Activated CD8-positive, alpha-beta T cell treated with anti-CD3 and anti-CD28 coated beads, Interleukin-2, amount 10 ng/mL, durations not matched to agents 7 days and 5 days (primary cell): ENCODE measurements at regions not wholly inside any gene's neighbourhood (a gene's known extent, or its start where the extent isn't known, plus 50 kb on each side); places are given as distances from the start of the nearest gene placed in this dataset.

Experiments
- ATAC-seq: fragments of 150-1000 bp; cut with Tn5 transposase; one replicate; pipeline ENCODE4 v1.10.0; 2021; ENCODE audit warnings: moderate library complexity
- CTCF ChIA-PET: fragments of 350-600 bp; sonication (Branson Sonifier 250); formaldehyde crosslinking; loops from one replicate; lab custom pipeline; 2021; ENCODE audit warnings: antibody characterized with exemption; lab: Charles Lee
- POLR2A ChIA-PET: fragments of 350-600 bp; sonication (Branson Sonifier 250); formaldehyde crosslinking; loops from one replicate; lab custom pipeline; 2021; ENCODE audit warnings: antibody characterized with exemption; lab: Charles Lee
- DNase-seq: peaks from one replicate; pipeline ENCODE4 v3.0.0-alpha.2; 2020
- H3K27ac Mint-ChIP-seq: one replicate; pipeline ENCODE4 v1.8.0; 2021; ENCODE audit warnings: mild to moderate bottlenecking, mixed read lengths
- H3K27me3 Mint-ChIP-seq: one replicate; pipeline ENCODE4 v1.8.0; 2021; ENCODE audit warnings: low read depth, mixed read lengths
- H3K36me3 Mint-ChIP-seq: one replicate; pipeline ENCODE4 v1.8.0; 2021; ENCODE audit warnings: low read depth, mixed read lengths
- H3K4me1 Mint-ChIP-seq: one replicate; pipeline ENCODE4 v1.8.0; 2021; ENCODE audit warnings: low read depth, mixed read lengths
- H3K4me3 Mint-ChIP-seq: one replicate; pipeline ENCODE4 v1.8.0; 2021; ENCODE audit warnings: mild to moderate bottlenecking, mixed read lengths
- H3K9me3 Mint-ChIP-seq: one replicate; pipeline ENCODE4 v1.8.0; 2022; ENCODE audit warnings: mixed read lengths; ENCODE audit not compliant: insufficient read depth

- no peak for DNase-seq
- no peaks in the 10 kb centered on the region for H3K27me3 Mint-ChIP-seq
- H3K4me3 Mint-ChIP-seq, result no peak overlapping the region
- no peaks in the 10 kb centered on the region for H3K4me1 Mint-ChIP-seq
- no peak overlapping the region for H3K27ac Mint-ChIP-seq
- ChIA-PET POLR2A (interaction anchor here (0.7 kb wide), 1 partner anchor 71 kb away, joined by 3 read pairs; no protein-coding TSS in a partner anchor), CTCF (no interaction called here)
- H3K9me3 Mint-ChIP-seq, result no peaks in the 10 kb centered on the region
- no peaks in the 10 kb centered on the region for H3K36me3 Mint-ChIP-seq
- no peak for ATAC-seq
These were observed 83.2 kb upstream of the RGS4 start for GRCh38 chr1:162985816-162986435.

GRCh38 chr1:162984699-162985098, 84.5 kb upstream of the RGS4 start:
- CTCF ChIA-PET, result no interaction called here
- Mint-ChIP-seq H3K4me3 (no peak overlapping the region), H3K27ac (no peak overlapping the region), H3K27me3 (no peaks in the 10 kb centered on the region), H3K36me3 (no peaks in the 10 kb centered on the region), H3K4me1 (no peaks in the 10 kb centered on the region), H3K9me3 (no peaks in the 10 kb centered on the region)
- DNase-seq (no peak), ATAC-seq (no peak)
- POLR2A ChIA-PET, result no interaction called here

DNA sequence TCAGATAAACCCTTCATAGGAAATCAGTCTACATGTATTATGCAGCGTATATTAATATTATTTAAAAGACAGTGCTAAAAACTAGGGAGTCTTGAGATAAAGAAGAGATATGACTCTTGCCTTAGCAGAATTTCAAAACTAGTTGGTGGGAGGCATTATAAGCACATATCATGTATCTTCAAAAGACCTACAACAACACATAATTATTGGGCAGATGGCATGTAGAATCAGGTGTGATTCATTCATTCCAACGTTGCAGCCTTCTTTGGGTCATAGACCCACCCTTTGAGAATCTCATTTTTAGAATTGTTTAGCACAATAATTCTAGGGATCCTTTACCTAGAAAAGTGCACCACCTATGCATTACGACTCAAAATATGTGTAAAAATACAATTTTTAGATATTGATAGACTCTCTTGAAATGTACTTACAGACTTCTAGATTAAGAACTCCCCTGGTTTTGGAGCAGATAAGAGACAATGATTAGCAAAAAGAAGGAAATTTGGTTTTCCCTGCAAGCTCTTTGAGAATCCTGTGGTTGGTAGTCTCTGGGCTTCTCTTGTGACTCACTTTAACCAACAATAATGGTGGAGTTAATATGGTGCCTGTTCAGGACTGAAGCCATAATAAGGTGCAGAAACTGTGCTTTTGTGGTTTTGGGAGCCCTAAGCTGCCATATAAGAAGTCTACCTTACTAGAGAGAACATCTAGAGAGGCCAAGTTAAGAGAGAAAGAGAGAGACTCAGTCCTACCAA, 85.3 kb upstream of the RGS4 start:
- ATAC-seq (no peak), DNase-seq (no peak)
- Mint-ChIP-seq H3K27ac (no peak overlapping the region), H3K9me3 (no peaks in the 10 kb centered on the region), H3K4me1 (no peaks in the 10 kb centered on the region), H3K4me3 (no peak overlapping the region), H3K27me3 (no peaks in the 10 kb centered on the region), H3K36me3 (no peaks in the 10 kb centered on the region)
- ChIA-PET POLR2A (no interaction called here), CTCF (no interaction called here)

GRCh38 chr1:162982364-162982763, 86.8 kb upstream of the RGS4 start:
- DNase-seq (no peak), ATAC-seq (no peak)
- ChIA-PET POLR2A (no interaction called here), CTCF (no interaction called here)
- no peaks in the 10 kb centered on the region for H3K4me1 Mint-ChIP-seq
- H3K36me3 Mint-ChIP-seq, result no peaks in the 10 kb centered on the region
- H3K9me3 Mint-ChIP-seq, result no peaks in the 10 kb centered on the region
- no peak overlapping the region for H3K4me3 Mint-ChIP-seq
- H3K27me3 Mint-ChIP-seq, result no peaks in the 10 kb centered on the region
- H3K27ac Mint-ChIP-seq, result no peak overlapping the region

DNA sequence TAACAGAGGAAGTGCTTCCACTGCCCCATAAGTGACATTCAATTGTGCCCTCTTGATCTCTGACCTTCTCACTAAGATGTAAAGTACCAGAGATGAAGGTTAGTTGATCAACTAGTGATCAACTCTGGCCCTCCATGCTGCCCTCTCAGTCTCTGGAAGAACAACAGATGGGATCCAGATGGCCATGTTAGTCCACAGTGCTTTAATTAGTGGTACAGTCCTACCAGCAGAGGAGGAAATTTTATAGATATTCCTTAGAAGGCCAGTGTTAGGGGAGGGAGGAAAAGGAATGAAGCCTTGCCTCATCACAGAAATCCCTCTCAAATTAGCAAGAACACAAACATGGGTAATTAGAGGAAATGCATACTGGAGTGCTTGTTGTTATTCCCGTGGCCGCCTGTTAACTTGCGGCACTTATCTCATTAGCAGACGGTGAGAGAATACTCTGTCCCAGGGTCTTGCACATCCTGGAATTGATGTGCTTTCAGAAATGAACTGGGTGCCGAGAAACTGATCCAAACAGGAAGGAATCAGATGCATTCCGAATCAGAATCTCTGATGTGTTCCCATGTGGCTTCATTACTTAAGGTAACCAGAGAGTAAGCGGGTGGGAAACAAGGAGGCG, 91.1 kb upstream of the RGS4 start:
- Mint-ChIP-seq H3K27ac (no peak overlapping the region), H3K27me3 (no peaks in the 10 kb centered on the region), H3K4me3 (no peak overlapping the region), H3K36me3 (no peaks in the 10 kb centered on the region), H3K4me1 (no peaks in the 10 kb centered on the region), H3K9me3 (no peaks in the 10 kb centered on the region)
- ChIA-PET CTCF (no interaction called here), POLR2A (no interaction called here)
- ATAC-seq (no peak), DNase-seq (no peak)

DNA sequence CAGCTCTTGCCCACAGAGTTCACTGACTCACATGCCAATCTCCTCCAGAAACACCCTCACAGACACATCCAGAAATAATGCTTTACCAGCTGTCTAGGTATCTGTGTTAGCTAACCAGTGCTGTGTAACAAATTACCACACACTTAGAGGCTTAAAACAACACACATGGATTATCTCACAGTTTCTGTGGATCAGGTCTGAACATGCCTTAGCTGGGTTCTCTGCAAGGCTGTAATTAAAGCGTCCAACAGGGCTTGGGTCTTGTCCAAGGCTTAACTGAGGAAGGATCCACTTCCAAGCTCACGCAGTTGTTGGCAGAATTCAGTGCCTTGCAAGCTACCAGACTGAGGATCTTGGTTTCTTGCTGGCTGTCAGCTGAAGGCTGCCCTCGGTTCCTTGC, 92.5 kb upstream of the RGS4 start:
- CTCF ChIA-PET, result no interaction called here

DNA sequence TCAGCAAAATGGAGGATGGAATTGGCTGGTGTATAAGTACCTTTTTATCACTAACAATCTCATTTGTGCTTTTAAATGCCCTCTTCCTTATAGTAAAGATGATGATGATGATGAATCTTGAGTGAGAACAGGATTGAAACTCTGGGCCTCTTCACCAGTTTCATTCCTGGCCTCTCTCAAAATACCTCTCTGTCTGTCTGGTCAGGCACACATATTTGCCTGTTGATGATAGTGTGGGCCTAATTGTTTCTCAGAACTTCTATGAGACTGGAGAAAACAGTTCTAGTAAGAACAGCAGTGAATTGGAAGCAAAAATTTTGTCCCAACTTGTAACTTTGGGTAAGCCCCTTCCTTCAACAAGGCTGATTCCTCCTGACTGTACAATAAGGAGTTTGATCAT, 94.4 kb upstream of the RGS4 start:
- H3K27me3 Mint-ChIP-seq, result no peaks in the 10 kb centered on the region
- no peaks in the 10 kb centered on the region for H3K9me3 Mint-ChIP-seq
- H3K4me3 Mint-ChIP-seq, result no peak overlapping the region
- no peak for ATAC-seq
- no peaks in the 10 kb centered on the region for H3K36me3 Mint-ChIP-seq
- no peak overlapping the region for H3K27ac Mint-ChIP-seq
- CTCF ChIA-PET, result no interaction called here
- no peaks in the 10 kb centered on the region for H3K4me1 Mint-ChIP-seq
- DNase-seq, result no peak
- POLR2A ChIA-PET, result no interaction called here

More for the DNA sequence above, 92.5 kb upstream of the RGS4 start:
- DNase-seq (no peak), ATAC-seq (no peak)
- no peaks in the 10 kb centered on the region for H3K9me3 Mint-ChIP-seq
- H3K4me1 Mint-ChIP-seq, result no peaks in the 10 kb centered on the region
- H3K27me3 Mint-ChIP-seq, result no peaks in the 10 kb centered on the region
- no peak overlapping the region for H3K4me3 Mint-ChIP-seq
- no peak overlapping the region for H3K27ac Mint-ChIP-seq
- H3K36me3 Mint-ChIP-seq, result no peaks in the 10 kb centered on the region
- POLR2A ChIA-PET, result no interaction called here

GRCh38 chr1:162973381-162973795, 95.8 kb upstream of the RGS4 start:
- ChIA-PET CTCF (no interaction called here), POLR2A (no interaction called here)
- H3K27me3 Mint-ChIP-seq, result no peaks in the 10 kb centered on the region
- H3K36me3 Mint-ChIP-seq, result no peaks in the 10 kb centered on the region
- no peak for DNase-seq
- H3K27ac Mint-ChIP-seq, result no peak overlapping the region
- H3K4me1 Mint-ChIP-seq, result no peaks in the 10 kb centered on the region
- H3K4me3 Mint-ChIP-seq, result no peak overlapping the region
- ATAC-seq, result no peak
- no peaks in the 10 kb centered on the region for H3K9me3 Mint-ChIP-seq

DNA sequence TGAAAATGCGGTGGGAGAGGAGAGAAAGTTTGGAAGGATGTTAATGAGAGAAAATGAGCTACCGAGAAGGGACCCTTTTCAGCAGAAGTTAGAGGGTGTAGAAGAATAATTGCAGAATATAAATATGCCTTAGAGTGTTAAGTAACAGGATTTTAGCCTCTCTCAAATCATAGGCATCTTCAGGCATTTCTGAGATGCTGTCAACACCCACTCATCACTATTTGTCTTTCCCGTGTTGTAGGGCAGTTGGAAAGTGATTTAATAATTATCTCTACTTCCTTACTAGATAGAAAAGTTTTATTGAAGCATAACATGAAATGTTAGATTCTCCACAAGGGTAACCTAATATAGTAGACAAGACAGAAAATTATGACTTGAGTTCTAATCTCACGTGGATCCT, 96.4 kb upstream of the RGS4 start:
- no peaks in the 10 kb centered on the region for H3K27me3 Mint-ChIP-seq
- H3K36me3 Mint-ChIP-seq, result no peaks in the 10 kb centered on the region
- H3K4me3 Mint-ChIP-seq, result no peak overlapping the region
- CTCF ChIA-PET, result no interaction called here
- DNase-seq (no peak), ATAC-seq (no peak)
- H3K9me3 Mint-ChIP-seq, result no peaks in the 10 kb centered on the region
- H3K4me1 Mint-ChIP-seq, result no peaks in the 10 kb centered on the region
- POLR2A ChIA-PET, result no interaction called here
- H3K27ac Mint-ChIP-seq, result no peak overlapping the region

- DNase-seq, result no peak
- ATAC-seq, result no peak
- H3K27ac Mint-ChIP-seq, result no peak overlapping the region
- no peak overlapping the region for H3K4me3 Mint-ChIP-seq
- H3K36me3 Mint-ChIP-seq, result no peaks in the 10 kb centered on the region
- H3K9me3 Mint-ChIP-seq, result no peaks in the 10 kb centered on the region
- no peaks in the 10 kb centered on the region for H3K27me3 Mint-ChIP-seq
- H3K4me1 Mint-ChIP-seq, result no peaks in the 10 kb centered on the region
- ChIA-PET POLR2A (no interaction called here), CTCF (no interaction called here)
These were observed 99.1 kb upstream of the RGS4 start for GRCh38 chr1:162970021-162970420.

DNA sequence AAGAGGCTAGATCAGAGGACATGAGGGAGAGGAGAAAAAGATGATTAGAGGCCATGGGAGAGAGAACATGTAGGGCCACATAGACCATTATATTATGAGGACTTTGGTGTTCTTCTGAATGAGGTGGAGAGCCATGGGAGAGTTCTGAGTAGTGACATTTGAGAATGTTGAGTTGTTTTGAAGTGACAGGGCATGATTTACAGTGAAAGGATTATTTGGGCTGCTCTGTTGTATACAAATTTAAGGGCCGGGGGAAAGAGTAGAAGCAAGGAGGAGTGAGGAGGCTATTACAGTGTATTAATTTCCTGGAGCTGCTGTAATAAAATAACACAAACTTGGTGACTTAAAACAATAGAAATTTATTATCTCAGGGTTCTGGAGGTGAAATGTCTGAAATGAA, 102.5 kb upstream of the RGS4 start:
- ChIA-PET CTCF (no interaction called here), POLR2A (no interaction called here)
- DNase-seq, result no peak
- Mint-ChIP-seq H3K4me1 (no peaks in the 10 kb centered on the region), H3K4me3 (no peak overlapping the region), H3K27ac (no peak overlapping the region), H3K36me3 (no peaks in the 10 kb centered on the region), H3K9me3 (no peaks in the 10 kb centered on the region), H3K27me3 (no peaks in the 10 kb centered on the region)
- no peak for ATAC-seq

DNA sequence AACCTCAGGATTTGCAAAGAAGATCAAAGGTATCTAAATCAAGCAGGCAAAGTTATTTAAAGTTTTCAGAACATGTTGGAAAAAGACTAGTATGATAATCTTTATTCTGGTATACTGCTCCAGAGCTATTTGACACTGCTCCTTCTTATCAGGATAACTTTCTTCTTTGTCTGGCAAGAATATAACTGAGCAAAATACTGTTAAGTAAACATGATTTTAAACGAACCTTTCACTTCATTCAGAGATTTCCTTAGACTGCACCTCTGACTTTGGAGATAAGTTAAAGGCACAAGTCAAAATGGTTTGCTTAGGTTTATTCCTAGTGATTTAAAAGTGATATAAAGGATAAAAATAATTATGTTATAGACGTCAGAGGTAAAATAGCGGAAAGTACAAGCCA, 103.9 kb upstream of the CCDC190 start:
- no peaks in the 10 kb centered on the region for H3K9me3 Mint-ChIP-seq
- H3K4me1 Mint-ChIP-seq, result no peaks in the 10 kb centered on the region
- no peak overlapping the region for H3K4me3 Mint-ChIP-seq
- CTCF ChIA-PET, result no interaction called here
- ATAC-seq (no peak), DNase-seq (no peak)
- H3K27me3 Mint-ChIP-seq, result no peaks in the 10 kb centered on the region
- POLR2A ChIA-PET, result no interaction called here
- H3K27ac Mint-ChIP-seq, result no peak overlapping the region
- H3K36me3 Mint-ChIP-seq, result no peaks in the 10 kb centered on the region
